Forelimb muscle (tissue), 1 donor: ENCODE measurements at regions not wholly inside any gene's neighbourhood (a gene's known extent, or its start where the extent isn't known, plus 50 kb on each side); places are given as distances from the start of the nearest gene placed in this dataset.

Source experiments
- DNase-seq: peaks from one replicate; pipeline ENCODE4 v3.0.0-alpha.2; 2013; ENCODE audit warnings: low read depth

- no peak for DNase-seq
These were observed 304.5 kb downstream of the KCNRG start for GRCh38 chr13:50319635-50320255.

DNA sequence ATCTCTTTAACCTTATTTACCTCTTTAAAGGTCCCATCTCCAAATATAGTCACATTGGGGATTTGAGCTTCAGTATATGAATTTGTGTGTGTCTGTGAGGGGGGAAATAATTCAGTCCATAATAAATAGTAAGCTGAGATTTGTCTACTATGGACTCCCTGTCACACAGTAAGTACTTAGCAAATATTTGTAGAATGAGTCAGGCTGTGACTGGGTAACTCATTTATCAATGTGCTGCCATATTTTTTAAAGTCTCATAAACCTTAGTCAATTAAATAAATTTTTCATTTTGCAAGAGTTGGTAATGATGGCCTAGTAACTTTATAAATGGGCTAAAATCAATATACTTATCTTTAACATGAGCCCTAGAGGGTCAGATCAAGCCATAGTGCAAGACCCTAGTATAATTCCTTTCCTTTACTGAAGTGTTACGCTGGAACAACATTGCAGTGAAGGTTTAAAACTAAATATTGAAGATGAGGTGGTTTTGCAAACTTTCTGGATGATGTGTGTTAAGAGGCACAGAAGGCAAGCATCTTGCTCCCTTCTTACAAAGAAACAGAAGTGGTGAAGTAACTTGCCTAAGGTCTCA is 305.1 kb downstream of the KCNRG start:
- DNase-seq: no peak

- no peak for DNase-seq
These were observed 306.8 kb downstream of the KCNRG start for GRCh38 chr13:50322006-50322405.

GRCh38 chr13:50323440-50324065 is 308.3 kb downstream of the KCNRG start:
- no peak for DNase-seq

GRCh38 chr13:50326271-50326670 is 311.0 kb downstream of the KCNRG start:
- no peak for DNase-seq

DNA sequence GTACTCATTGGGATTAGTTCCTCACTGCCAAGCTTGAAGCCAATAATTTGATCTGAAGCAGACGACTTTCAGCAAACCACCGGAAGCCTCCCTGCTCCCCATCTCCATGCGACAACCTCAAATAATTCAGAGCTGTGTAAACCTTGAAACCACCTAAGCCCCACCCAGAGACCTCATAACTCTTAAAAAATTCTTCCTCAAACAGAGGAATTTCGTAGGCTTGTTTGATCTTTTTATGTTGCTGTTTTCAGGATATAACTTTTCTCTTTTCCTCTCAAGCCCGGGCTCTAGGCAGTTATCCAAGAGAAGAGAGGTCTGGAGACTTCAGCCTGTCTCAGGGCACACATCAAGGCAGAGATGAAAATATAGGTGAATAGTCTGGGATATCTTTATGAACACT is 311.6 kb downstream of the KCNRG start:
- DNase-seq: no peak

GRCh38 chr13:50334115-50334778 is 319.0 kb downstream of the KCNRG start:
- no peak for DNase-seq

DNA sequence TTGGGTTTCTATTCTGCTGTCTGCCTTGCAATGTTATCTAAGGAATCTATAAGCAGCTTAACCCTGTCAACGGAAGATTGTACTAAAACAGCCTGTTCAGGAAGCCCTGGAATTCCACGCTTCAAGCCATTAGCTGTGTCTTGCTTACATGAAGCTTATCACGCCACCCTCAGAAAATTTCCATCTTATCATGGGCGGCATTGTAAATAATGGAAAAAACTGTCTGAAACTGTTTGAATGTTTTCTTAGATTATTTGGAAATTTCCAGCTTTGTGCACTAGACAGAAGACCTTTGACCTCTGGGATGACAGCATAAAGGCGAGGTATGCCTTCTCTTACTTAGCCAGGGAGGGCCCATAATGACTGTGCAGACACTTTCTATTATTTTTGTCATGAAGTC is 319.7 kb downstream of the KCNRG start:
- DNase-seq: no peak

- DNase-seq: no peak
These were observed 324.0 kb downstream of the KCNRG start for GRCh38 chr13:50339271-50339670.

GRCh38 chr13:50340146-50340545 is 324.9 kb downstream of the KCNRG start:
- no peak for DNase-seq

GRCh38 chr13:50340551-50341287 is 325.5 kb downstream of the KCNRG start:
- DNase-seq: no peak

DNA sequence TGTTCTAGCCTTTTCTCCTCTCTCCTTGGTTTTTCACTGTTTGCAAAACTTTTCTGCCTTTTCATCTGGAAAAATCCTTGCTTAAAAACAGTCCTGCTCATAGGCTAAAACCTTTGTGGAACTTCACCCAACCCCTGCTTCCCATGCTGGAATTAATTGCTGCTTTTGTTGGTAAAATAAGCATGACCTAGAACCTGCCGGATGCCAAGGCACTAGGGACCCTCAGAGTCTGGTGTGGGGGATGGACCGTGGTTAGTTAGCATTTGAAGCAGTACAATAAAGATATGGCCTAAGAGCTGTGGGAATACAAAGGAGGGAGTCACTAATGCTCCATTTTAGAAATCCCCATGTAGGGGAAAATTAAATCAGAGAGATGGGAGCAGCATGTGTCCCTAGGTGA is 326.3 kb downstream of the KCNRG start:
- DNase-seq: no peak

DNA sequence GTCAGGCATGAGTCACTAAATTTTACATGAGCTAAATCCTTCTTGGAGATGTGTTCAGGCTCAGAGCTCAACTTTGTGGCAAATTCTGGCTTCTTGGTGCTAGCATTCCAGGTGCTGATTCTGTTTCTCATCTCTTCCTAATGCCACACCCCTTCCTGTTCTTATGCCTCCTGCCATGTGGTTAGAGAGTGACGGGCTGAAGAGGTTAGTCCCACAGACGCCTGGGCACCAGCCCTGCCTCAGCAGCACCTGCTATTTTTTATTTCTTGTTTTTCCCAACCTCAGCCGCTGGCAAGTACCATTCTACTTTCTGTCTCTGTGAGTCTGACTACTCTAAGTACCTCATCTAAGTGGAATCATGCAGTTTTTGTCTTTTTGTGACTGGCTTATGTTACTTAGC is 329.5 kb downstream of the KCNRG start:
- DNase-seq: no peak

GRCh38 chr13:50345804-50346203 is 330.6 kb downstream of the KCNRG start:
- no peak for DNase-seq

DNA sequence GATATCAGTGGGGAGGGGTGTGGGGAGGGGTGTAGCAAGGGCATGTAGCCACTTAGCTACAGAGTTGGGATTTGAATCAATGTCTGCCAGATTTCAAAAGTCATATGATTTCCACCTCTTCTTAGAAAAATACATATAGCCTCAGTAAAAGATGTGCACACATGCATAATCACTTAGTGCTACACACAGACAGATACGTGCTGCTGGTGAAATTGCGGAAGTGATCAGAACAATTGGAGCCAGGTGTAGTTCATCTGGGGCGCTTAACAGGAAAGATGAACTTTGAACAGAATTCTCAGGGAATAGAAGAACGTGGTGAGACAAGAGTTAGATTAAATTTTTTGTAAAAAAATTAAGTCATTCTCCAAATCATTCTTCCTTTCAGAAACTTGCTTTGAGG is 333.1 kb downstream of the KCNRG start:
- no peak for DNase-seq

DNA sequence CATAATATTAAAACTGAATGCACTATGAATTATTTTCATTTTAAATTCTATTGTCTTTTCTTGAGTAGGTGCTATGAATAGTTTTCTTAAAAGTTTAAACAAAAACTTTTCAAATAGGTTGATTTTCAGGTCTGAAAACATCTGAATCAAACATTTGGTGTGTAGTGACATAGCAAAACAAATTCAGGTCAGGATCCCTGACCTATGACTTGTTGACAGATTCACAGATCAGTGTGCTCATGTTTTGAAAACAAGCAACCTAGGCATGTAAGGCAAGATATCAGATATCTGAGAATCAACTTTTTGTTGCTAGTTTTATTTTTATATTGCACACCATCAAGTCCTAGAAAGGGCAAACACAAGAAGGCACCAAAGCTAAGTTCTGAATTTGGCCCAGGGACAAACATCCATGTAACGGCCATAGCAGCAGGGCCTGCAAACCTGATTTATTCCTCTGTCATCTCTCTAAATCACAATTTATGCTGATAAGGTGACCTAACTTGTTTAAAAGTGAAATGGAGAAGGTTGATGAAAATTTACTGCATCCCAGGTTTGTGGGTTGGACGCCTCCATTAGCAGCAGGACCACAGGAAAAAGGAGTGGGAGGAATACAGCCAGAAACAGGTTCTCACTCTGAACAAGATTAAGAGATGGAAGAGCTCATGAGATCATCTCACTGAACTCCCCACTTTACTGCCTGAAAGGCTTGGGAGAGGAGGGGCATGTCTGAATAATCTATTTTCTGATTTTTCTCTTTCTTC is 337.7 kb downstream of the KCNRG start:
- DNase-seq: no peak

GRCh38 chr13:50353651-50354415 is 338.6 kb downstream of the KCNRG start:
- DNase-seq: no peak

GRCh38 chr13:50355797-50356196 is 340.6 kb downstream of the KCNRG start:
- no peak for DNase-seq

DNA sequence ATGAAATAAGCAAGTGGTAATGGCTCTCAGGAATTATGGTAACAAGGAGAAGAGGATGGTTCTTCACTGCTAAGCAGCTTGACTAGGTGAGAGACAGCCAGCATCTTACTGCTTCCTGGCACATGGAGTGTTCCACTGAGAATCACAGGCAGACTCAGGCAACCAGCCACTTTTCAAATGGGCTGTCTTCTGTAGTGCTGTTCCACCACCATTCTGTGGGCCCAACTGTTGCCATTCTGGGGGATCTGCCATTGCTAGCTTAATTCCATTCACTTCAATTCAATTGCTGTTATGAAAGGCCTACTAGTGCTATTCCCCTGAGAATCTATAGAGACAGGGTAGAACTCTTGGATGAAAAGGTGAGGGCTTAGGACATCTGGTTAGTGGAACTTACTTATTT is 341.9 kb downstream of the KCNRG start:
- no peak for DNase-seq

DNA sequence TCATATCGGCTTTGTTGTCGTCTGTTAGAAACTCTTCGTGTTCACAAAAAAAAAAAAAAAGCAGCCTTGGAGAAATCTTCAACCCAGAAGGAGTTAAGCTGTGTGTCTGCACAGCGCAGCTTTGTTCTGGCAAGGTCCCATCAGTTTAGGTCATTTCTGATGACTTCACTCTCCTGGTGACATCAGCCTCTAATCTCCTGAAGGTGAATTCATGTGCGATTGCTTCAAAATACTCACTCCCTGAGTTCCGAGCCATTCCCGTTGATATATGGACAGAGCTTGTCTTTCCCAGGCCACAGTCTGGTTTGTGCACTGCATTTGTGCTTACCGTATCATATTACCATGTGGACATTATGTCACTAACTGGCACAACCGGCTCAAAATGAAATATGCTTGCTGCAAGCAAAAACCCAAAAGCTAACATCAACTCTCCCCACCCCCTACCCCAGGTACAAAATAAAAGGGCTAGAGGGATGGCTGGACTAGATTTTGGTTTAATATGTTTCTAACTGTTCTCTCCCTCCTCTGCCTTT is 342.4 kb downstream of the KCNRG start:
- DNase-seq: peak; percentile 56
